ENCODE measurements at regions not wholly inside any gene's neighbourhood (a gene's known extent, or its start where the extent isn't known, plus 50 kb on each side); places are given as distances from the start of the nearest gene placed in this dataset.

DNA sequence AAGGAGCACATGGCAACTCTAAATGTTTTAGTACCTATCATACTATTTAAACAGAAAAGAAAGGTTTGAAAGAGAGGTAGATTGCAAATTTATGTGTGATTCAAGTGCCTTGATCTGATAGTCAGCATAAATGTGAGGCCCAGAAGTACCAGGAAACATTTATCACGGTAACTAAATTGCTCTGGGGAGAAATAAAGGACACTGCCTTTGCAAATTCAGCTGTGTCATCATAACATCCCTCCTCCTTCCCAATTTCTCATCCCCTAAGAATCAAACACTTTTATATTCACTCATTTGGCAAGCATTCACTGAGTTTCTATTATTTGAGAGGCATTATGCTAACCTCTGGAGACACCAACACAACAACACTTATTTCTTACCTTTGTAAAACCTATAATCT is 563.4 kb upstream of the CA10 start:
- Histone ChIP-seq H3K9me3 (replicated peaks; ENCODE audit: control insufficient read depth, insufficient read depth, low read length) (no peaks in the 10 kb centered on the region), H3K4me3 (replicated peaks in 1 of 3; ENCODE audit: insufficient read depth in 1 of 3, low read depth in 1 of 3, low read length in 3 of 3) (no peak overlapping the region), H3K27me3 (ENCODE audit: control insufficient read depth in 2 of 2, insufficient read depth in 2 of 2, low read length in 2 of 2) (no peaks in the 10 kb centered on the region), H2AFZ (ENCODE audit: low read depth, low read length) (no peak overlapping the region), H3K27ac (ENCODE audit: insufficient read depth, low read depth, low read length) (no peak overlapping the region), H4K20me1 (replicated peaks; ENCODE audit: control insufficient read depth, extremely low read depth, insufficient read depth, low read length) (no peaks in the 10 kb centered on the region), H3K9me1 (replicated peaks; ENCODE audit: control insufficient read depth, extremely low read depth, insufficient read depth, low read length) (no peaks in the 10 kb centered on the region), H3K36me3 (ENCODE audit: control insufficient read depth in 2 of 2, extremely low read depth in 1 of 2, insufficient read depth in 2 of 2, low read length in 2 of 2) (no peaks in the 10 kb centered on the region), H3K4me2 (ENCODE audit: insufficient read depth, low read length) (no peak overlapping the region), H3K4me1 (ENCODE audit: control insufficient read depth, extremely low read depth, insufficient read depth, low read length) (no peaks in the 10 kb centered on the region), H3K9ac (replicated peaks; ENCODE audit: extremely low read depth, insufficient read depth, low read length) (no peak overlapping the region), H3K79me2 (ENCODE audit: control insufficient read depth, insufficient read depth, low read length) (no peaks in the 10 kb centered on the region)
- intact Hi-C loops (cut with micrococcal nuclease), result no loop called here
- ChIA-PET POLR2A (no interaction called here), CTCF (no interaction called here)
- no TSS peak for BruUV-seq (replicated peaks)
- FAIRE-seq, result no peak
- TF ChIP-seq JUN (IDR thresholded peaks at IDR 0.05; ENCODE audit: borderline replicate concordance, insufficient read depth, insufficient read length, low read depth), result no peak
- dilution Hi-C loops (cut with MboI; ENCODE audit: extremely low pct_ligation_motif_present, low sequenced_read_pairs), result no loop called here
- no peak for DNase-seq (ENCODE audit: low read depth, low spot score)

DNA sequence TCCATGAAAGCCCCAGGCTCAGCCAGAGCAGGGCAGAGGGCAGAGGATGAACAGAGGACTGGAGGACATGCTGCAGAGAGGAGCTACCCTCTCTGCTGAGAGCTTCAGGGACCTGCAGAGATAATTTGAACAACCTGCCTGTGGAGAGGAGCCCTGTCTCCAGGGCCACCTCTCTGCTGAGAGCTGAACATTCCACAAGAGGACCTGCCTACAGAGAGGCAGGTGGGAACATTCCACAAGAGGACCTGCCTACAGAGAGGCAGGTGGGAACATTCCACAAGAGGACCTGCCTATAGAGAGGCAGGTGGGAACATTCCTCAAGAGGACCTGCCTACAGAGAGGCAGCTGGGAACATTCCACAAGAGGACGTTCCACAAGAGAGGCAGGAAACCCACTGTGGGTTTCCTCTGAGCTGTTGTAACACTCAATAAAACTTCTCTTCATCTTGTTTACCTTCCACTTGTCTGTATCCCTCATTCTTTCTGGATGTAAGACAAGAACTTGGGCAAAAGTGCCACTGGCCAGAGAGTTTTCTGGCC is 551.9 kb upstream of the CA10 start:
- Histone ChIP-seq H3K27ac (ENCODE audit: insufficient read depth, low read depth, low read length) (no peak overlapping the region), H4K20me1 (replicated peaks; ENCODE audit: control insufficient read depth, extremely low read depth, insufficient read depth, low read length) (no peaks in the 10 kb centered on the region), H3K9ac (replicated peaks; ENCODE audit: extremely low read depth, insufficient read depth, low read length) (no peak overlapping the region), H3K36me3 (ENCODE audit: control insufficient read depth in 2 of 2, extremely low read depth in 1 of 2, insufficient read depth in 2 of 2, low read length in 2 of 2) (no peaks in the 10 kb centered on the region), H3K27me3 (ENCODE audit: control insufficient read depth in 2 of 2, insufficient read depth in 2 of 2, low read length in 2 of 2) (no peaks in the 10 kb centered on the region), H3K9me1 (replicated peaks; ENCODE audit: control insufficient read depth, extremely low read depth, insufficient read depth, low read length) (no peaks in the 10 kb centered on the region), H3K4me1 (ENCODE audit: control insufficient read depth, extremely low read depth, insufficient read depth, low read length) (no peaks in the 10 kb centered on the region), H3K9me3 (replicated peaks; ENCODE audit: control insufficient read depth, insufficient read depth, low read length) (no peaks in the 10 kb centered on the region), H2AFZ (ENCODE audit: low read depth, low read length) (no peak overlapping the region), H3K79me2 (ENCODE audit: control insufficient read depth, insufficient read depth, low read length) (no peaks in the 10 kb centered on the region), H3K4me2 (ENCODE audit: insufficient read depth, low read length) (no peak overlapping the region), H3K4me3 (replicated peaks in 1 of 3; ENCODE audit: insufficient read depth in 1 of 3, low read depth in 1 of 3, low read length in 3 of 3) (no peak overlapping the region)
- FAIRE-seq (no peak), DNase-seq (ENCODE audit: low read depth, low spot score) (no peak)
- dilution Hi-C loops (cut with MboI; ENCODE audit: extremely low pct_ligation_motif_present, low sequenced_read_pairs) (no loop called here), intact Hi-C loops (cut with micrococcal nuclease) (no loop called here)
- ChIA-PET CTCF (no interaction called here), POLR2A (no interaction called here)
- TF ChIP-seq POLR2A (IDR thresholded peaks at IDR 0.05; ENCODE audit: low read depth, low read length) (no peak), POLR2AphosphoS5 (IDR thresholded peaks at IDR 0.05; ENCODE audit: insufficient read depth, low read depth, low read length) (no peak), EZH2 (IDR thresholded peaks at IDR 0.05; ENCODE audit: borderline replicate concordance, low read depth, low read length, severe bottlenecking) (no peak), FOS (IDR thresholded peaks at IDR 0.05; ENCODE audit: borderline replicate concordance, insufficient read depth, low read length) (no peak), MYC (IDR thresholded peaks at IDR 0.05; ENCODE audit: low read depth, low read length) (no peak), JUN (IDR thresholded peaks at IDR 0.05; ENCODE audit: borderline replicate concordance, insufficient read depth, insufficient read length, low read depth) (no peak), GATA2 (IDR thresholded peaks at IDR 0.05; ENCODE audit: insufficient read depth, insufficient read length, low read depth, low read length) (no peak)
- TF ChIP-seq, protein P1, sequence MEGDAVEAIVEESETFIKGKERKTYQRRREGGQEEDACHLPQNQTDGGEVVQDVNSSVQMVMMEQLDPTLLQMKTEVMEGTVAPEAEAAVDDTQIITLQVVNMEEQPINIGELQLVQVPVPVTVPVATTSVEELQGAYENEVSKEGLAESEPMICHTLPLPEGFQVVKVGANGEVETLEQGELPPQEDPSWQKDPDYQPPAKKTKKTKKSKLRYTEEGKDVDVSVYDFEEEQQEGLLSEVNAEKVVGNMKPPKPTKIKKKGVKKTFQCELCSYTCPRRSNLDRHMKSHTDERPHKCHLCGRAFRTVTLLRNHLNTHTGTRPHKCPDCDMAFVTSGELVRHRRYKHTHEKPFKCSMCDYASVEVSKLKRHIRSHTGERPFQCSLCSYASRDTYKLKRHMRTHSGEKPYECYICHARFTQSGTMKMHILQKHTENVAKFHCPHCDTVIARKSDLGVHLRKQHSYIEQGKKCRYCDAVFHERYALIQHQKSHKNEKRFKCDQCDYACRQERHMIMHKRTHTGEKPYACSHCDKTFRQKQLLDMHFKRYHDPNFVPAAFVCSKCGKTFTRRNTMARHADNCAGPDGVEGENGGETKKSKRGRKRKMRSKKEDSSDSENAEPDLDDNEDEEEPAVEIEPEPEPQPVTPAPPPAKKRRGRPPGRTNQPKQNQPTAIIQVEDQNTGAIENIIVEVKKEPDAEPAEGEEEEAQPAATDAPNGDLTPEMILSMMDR (IDR thresholded peaks at IDR 0.05; ENCODE audit: extremely low read depth in 1 of 2, insufficient read depth in 1 of 2, low read depth in 1 of 2, low read length in 2 of 2), result no peak
- TF ChIP-seq, protein P2, sequence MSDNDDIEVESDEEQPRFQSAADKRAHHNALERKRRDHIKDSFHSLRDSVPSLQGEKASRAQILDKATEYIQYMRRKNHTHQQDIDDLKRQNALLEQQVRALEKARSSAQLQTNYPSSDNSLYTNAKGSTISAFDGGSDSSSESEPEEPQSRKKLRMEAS (IDR thresholded peaks at IDR 0.05; ENCODE audit: insufficient read depth, insufficient read length), result no peak
- no TSS peak for BruUV-seq (replicated peaks)
